ENCODE measurements at regions not wholly inside any gene's neighbourhood (a gene's known extent, or its start where the extent isn't known, plus 50 kb on each side); places are given as distances from the start of the nearest gene placed in this dataset.

- TF ChIP-seq POLR2AphosphoS5 (IDR thresholded peaks at IDR 0.05) = no peak
- no peak for TF ChIP-seq POLR2A (IDR thresholded peaks at IDR 0.05)
These were observed 92.4 kb downstream of the ADAMTS1 start for GRCh38 chr21:26752849-26753248.

Measured in spleen (tissue), 3 donors.